ENCODE measurements at regions not wholly inside any gene's neighbourhood (a gene's known extent, or its start where the extent isn't known, plus 50 kb on each side); places are given as distances from the start of the nearest gene placed in this dataset.

DNA sequence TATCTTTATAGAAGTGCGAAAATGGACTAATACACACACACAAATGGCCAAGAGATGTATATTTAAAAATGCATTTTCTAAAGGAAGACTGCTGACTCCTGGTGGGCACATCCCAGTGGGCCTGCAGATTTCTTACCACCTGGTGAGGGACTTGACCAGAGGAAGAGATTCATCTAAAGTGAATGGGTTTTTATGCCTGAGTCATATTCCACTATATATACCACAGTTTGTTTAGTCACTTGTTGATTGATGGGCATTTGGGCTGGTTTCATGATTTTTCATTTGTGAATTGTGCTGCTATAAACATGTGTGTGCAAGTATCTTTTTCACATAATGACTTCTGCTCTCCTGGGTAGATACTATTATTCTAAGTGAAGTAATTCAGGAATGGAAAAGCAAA is 277.3 kb downstream of the SLC16A7 start:
- no peaks in the 10 kb centered on the region for H3K9me3 ChIP-seq (ENCODE audit: control insufficient read depth, low read length)
- no peaks in the 10 kb centered on the region for H3K36me3 ChIP-seq (ENCODE audit: control insufficient read depth, insufficient read depth, low read length, severe bottlenecking)
- H3K9ac ChIP-seq (ENCODE audit: low read length): no peak overlapping the region
- H3K4me1 ChIP-seq (ENCODE audit: control insufficient read depth, insufficient read depth, low read length): no peaks in the 10 kb centered on the region
- H3K27me3 ChIP-seq (replicated peaks; ENCODE audit: control insufficient read depth, insufficient read depth, low read length): no peaks in the 10 kb centered on the region
- no peak overlapping the region for H3K4me3 ChIP-seq (ENCODE audit: low read length)
- DNase-seq (ENCODE audit: low read depth): no peak

DNA sequence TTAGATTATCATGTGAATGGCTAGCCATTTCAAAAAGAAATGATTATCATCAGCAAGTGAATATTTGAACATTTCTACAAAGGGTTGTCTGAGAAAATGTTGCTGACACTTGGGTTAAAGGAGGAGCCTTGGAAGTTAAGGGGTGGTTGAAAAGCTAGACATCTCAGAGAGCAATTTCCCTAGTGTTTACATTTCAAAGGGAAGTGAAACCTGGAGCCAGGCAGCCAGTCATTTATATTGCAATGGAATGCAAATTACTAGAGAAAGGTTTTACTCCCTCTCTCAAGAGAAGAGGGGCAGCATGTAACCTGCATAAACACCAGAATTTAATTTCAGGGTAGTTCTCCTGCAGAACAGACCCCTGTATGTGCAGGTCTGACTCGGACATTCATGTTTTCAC is 279.0 kb downstream of the SLC16A7 start:
- Histone ChIP-seq H3K4me3 (ENCODE audit: low read length) (no peak overlapping the region), H3K9me3 (ENCODE audit: control insufficient read depth, low read length) (no peaks in the 10 kb centered on the region), H3K36me3 (ENCODE audit: control insufficient read depth, insufficient read depth, low read length, severe bottlenecking) (no peaks in the 10 kb centered on the region), H3K27me3 (replicated peaks; ENCODE audit: control insufficient read depth, insufficient read depth, low read length) (no peaks in the 10 kb centered on the region), H3K9ac (ENCODE audit: low read length) (no peak overlapping the region), H3K4me1 (ENCODE audit: control insufficient read depth, insufficient read depth, low read length) (no peaks in the 10 kb centered on the region)
- no peak for DNase-seq (ENCODE audit: low read depth)

DNA sequence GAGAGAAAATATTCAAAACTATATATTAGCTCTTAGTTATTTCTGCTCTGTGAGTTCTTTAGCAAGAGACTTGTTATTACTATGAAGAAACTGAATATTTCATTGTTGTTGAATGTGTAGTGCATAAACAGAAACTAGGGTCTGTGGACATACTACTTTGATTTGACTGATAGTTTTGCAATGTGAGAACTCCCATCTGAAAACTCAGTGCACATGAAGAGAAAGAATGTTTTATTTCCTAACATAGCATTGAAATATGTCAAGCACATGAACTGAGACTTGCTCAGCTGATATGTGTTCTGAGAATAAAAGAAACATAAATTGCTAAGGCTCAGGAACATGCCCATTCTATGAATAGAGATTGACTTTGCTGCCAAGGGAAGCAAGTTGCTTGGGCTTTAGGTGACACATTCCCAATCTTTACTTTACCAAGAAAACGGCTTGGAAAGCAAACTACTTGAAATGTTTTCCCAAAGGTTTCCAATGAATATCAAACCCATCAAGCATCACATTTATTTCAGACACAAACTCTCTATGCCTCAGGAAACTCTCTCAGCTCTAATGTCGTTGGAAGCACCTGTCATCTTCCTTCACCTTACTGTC is 290.4 kb downstream of the SLC16A7 start:
- H3K9ac ChIP-seq (ENCODE audit: low read length): no peak overlapping the region
- no peaks in the 10 kb centered on the region for H3K4me1 ChIP-seq (ENCODE audit: control insufficient read depth, insufficient read depth, low read length)
- peak; percentile 77 for DNase-seq (ENCODE audit: low read depth)
- no peaks in the 10 kb centered on the region for H3K36me3 ChIP-seq (ENCODE audit: control insufficient read depth, insufficient read depth, low read length, severe bottlenecking)
- no peaks in the 10 kb centered on the region for H3K9me3 ChIP-seq (ENCODE audit: control insufficient read depth, low read length)
- no peak overlapping the region for H3K4me3 ChIP-seq (ENCODE audit: low read length)
- no peaks in the 10 kb centered on the region for H3K27me3 ChIP-seq (replicated peaks; ENCODE audit: control insufficient read depth, insufficient read depth, low read length)

DNA sequence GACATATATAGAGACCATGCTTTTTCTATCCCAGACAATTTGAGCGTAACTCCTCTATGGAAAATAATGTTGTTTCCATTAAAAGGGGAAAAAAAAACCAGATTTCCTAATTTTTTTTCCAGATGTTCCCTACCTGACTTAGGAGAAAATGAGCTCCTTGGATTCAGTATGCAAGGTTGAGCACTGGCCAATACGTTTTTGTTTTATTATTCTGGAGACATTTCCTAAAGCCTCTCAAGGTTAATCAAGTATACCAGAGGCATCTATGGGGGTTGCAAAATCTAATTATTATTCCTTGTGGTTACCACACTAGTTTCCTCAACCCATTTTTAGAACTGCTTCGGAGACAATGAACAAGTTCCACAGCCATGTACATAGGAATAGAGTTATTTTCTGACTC is 291.3 kb downstream of the SLC16A7 start:
- Histone ChIP-seq H3K4me3 (ENCODE audit: low read length) (no peak overlapping the region), H3K36me3 (ENCODE audit: control insufficient read depth, insufficient read depth, low read length, severe bottlenecking) (no peaks in the 10 kb centered on the region), H3K4me1 (ENCODE audit: control insufficient read depth, insufficient read depth, low read length) (no peaks in the 10 kb centered on the region), H3K27me3 (replicated peaks; ENCODE audit: control insufficient read depth, insufficient read depth, low read length) (no peaks in the 10 kb centered on the region), H3K9me3 (ENCODE audit: control insufficient read depth, low read length) (no peaks in the 10 kb centered on the region), H3K9ac (ENCODE audit: low read length) (no peak overlapping the region)
- DNase-seq (ENCODE audit: low read depth): no peak

DNA sequence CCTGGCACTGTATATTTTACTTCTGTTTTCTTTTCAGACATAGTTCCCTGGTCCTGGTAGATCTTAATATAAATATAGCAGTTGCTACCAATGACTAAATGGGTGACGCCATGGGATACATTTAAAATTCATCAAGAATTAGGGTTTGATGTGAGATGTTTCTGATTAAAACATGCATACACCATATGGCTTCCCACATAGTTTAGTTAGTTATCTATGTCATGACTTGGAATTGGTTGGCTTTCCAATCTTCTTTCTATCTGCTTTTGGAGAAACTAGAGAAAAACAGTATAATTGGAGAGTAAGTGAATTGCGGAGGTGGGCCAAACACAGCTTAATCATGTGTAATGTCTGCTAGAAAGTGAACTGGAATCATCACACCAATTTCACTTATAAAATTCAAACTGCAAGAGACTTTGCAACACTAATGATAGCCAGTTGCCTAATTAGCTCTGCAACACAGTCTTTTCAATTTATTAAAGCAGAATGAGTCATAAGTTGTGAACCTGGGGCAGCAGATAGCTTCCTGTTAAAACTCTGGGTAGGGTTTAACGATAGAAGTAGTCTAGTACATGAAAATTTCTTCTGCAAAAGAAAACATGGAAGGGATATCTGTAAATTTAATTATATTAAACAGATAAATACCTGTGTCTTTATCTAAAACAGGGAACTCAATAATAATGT is 295.2 kb downstream of the SLC16A7 start:
- Histone ChIP-seq H3K27me3 (replicated peaks; ENCODE audit: control insufficient read depth, insufficient read depth, low read length) (no peaks in the 10 kb centered on the region), H3K4me1 (ENCODE audit: control insufficient read depth, insufficient read depth, low read length) (no peaks in the 10 kb centered on the region), H3K4me3 (ENCODE audit: low read length) (no peak overlapping the region), H3K9ac (ENCODE audit: low read length) (no peak overlapping the region), H3K9me3 (ENCODE audit: control insufficient read depth, low read length) (no peaks in the 10 kb centered on the region), H3K36me3 (ENCODE audit: control insufficient read depth, insufficient read depth, low read length, severe bottlenecking) (no peaks in the 10 kb centered on the region)
- no peak for DNase-seq (ENCODE audit: low read depth)

DNA sequence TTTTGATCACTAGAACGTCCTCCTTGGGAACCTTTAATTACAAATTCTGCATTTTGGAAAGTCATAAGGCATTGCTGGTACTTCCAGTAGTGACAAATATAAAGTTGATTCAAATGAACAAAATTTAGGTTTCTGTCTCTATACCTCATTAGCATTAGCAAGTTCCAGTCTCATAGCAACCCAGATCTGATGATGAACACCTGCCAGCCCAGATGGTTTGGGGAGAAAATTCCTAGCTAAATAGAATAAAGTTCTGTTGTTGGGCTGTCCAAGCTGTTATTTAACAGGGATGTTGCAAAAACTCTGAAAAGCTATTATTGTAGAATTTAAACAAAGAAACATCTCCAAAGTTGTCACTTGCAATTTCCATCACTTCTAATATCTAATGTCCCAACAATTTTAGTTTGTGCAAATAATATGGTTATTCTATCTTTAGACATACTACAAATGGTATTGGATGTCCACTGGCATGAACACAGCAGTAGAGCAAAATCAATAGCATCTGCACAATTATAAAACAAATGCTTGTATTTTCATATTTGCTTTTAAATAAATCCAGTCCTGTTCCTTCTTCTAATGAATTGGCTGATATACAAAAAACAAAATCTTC is 299.4 kb downstream of the SLC16A7 start:
- no peak overlapping the region for H3K9ac ChIP-seq (ENCODE audit: low read length)
- no peak overlapping the region for H3K4me3 ChIP-seq (ENCODE audit: low read length)

DNA sequence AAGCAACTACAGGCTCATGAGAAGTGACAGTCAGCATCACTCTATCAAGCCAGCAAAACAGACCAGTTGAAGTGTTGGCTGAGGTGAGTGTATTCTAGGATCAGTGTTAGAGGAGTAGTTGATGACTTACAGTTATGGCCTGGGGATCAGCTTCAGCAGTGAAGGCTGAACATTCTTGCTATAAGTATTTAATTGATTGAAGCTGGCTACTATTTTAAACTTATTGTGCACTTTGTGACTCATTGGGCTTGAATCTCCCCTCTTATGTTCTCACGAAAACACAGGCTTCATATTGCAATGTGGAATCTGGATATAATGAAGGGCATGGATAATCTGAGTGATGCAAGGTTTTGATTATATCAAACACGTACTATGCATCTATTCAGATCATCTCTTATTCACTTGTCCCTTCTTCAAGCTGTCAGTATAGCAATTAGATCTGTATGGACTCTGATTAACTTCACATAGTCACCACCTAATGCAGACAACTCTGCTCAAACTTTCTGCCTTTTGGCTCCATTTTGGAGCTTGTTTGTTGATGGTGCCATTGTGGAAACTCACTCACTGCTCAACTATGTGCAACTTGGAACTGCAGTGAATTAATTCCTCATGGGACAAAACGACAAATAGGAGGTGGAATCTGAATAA is 309.2 kb downstream of the SLC16A7 start:
- no peak overlapping the region for H3K4me3 ChIP-seq (ENCODE audit: low read length)
- no peaks in the 10 kb centered on the region for H3K9me3 ChIP-seq (ENCODE audit: control insufficient read depth, low read length)
- no peaks in the 10 kb centered on the region for H3K36me3 ChIP-seq (ENCODE audit: control insufficient read depth, insufficient read depth, low read length, severe bottlenecking)
- peaks cover 10% of the 10 kb centered on the region for H3K4me1 ChIP-seq (ENCODE audit: control insufficient read depth, insufficient read depth, low read length)
- no peaks in the 10 kb centered on the region for H3K27me3 ChIP-seq (replicated peaks; ENCODE audit: control insufficient read depth, insufficient read depth, low read length)
- no peak overlapping the region for H3K9ac ChIP-seq (ENCODE audit: low read length)
- DNase-seq (ENCODE audit: low read depth): peak; percentile 93

More for the DNA sequence above, 299.4 kb downstream of the SLC16A7 start:
- peak; percentile 42 for DNase-seq (ENCODE audit: low read depth)
- no peaks in the 10 kb centered on the region for H3K27me3 ChIP-seq (replicated peaks; ENCODE audit: control insufficient read depth, insufficient read depth, low read length)
- no peaks in the 10 kb centered on the region for H3K9me3 ChIP-seq (ENCODE audit: control insufficient read depth, low read length)
- H3K4me1 ChIP-seq (ENCODE audit: control insufficient read depth, insufficient read depth, low read length): no peaks in the 10 kb centered on the region
- H3K36me3 ChIP-seq (ENCODE audit: control insufficient read depth, insufficient read depth, low read length, severe bottlenecking): no peaks in the 10 kb centered on the region

DNA sequence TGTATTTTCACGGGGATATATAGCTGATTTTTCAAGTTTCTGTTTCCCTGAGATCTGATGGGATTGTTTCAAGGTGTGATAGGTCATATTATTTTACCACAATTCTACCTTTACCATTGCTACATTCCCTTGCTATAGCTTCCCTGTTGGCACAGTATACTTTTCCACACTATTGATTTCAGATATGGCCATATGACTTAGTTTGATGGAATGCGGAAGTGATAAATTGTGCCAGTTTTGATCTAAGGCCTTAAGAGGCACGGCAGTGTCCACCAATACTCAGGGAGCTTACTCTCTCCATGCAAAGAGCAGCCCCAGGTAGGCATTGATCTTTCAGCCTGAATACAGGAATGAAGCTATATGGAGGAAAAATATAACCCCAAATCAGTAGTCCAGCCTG is 315.7 kb downstream of the SLC16A7 start:
- no peaks in the 10 kb centered on the region for H3K27me3 ChIP-seq (replicated peaks; ENCODE audit: control insufficient read depth, insufficient read depth, low read length)
- H3K9me3 ChIP-seq (ENCODE audit: control insufficient read depth, low read length): no peaks in the 10 kb centered on the region
- no peak overlapping the region for H3K4me3 ChIP-seq (ENCODE audit: low read length)
- H3K4me1 ChIP-seq (ENCODE audit: control insufficient read depth, insufficient read depth, low read length): no peaks in the 10 kb centered on the region
- no peak for DNase-seq (ENCODE audit: low read depth)
- H3K36me3 ChIP-seq (ENCODE audit: control insufficient read depth, insufficient read depth, low read length, severe bottlenecking): no peaks in the 10 kb centered on the region
- no peak overlapping the region for H3K9ac ChIP-seq (ENCODE audit: low read length)

DNA sequence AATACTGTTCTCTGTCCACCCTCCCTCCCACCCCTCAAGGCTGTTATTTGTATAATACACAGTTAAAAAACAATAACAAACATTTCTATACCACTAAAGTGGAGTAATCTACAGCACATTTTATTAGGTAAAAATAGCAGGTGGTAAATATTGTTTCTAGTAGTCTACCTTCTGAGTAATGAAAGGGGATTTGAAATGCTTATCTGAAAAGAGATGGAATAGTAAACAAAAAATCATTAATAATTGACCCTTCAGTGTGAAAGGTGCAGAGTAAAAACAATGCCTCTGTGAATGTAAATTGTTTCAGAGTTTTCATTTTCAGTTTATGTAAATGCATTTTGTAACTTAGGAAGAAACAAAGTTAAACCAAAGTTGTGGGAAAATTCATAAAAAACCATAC is 321.2 kb downstream of the SLC16A7 start:
- no peaks in the 10 kb centered on the region for H3K9me3 ChIP-seq (ENCODE audit: control insufficient read depth, low read length)

DNA sequence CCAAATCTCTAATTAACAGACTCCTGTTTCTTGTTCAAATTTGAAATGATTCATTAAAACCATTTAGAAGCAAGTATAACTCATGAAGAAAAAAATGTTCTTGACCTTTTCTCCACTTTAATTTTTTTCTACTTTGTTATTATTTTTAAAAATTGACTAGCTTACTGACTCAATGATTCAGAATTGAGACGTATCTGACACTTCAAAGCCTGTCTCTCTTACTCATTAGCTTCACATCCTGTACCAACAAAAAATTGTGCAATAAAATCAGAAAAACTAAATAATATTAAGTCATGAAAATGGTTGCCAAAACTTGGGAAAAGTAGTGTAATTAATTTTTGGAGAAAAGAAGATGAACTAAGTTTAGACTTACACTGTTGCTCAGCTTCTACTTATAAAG is 331.2 kb downstream of the SLC16A7 start:
- no peak overlapping the region for H3K9ac ChIP-seq (ENCODE audit: low read length)
- H3K9me3 ChIP-seq (ENCODE audit: control insufficient read depth, low read length): peaks cover 4% of the 10 kb centered on the region
- H3K27me3 ChIP-seq (replicated peaks; ENCODE audit: control insufficient read depth, insufficient read depth, low read length): no peaks in the 10 kb centered on the region
- DNase-seq (ENCODE audit: low read depth): no peak
- no peak overlapping the region for H3K4me3 ChIP-seq (ENCODE audit: low read length)
- H3K4me1 ChIP-seq (ENCODE audit: control insufficient read depth, insufficient read depth, low read length): peaks cover 20% of the 10 kb centered on the region
- H3K36me3 ChIP-seq (ENCODE audit: control insufficient read depth, insufficient read depth, low read length, severe bottlenecking): no peaks in the 10 kb centered on the region

More for the DNA sequence above, 321.2 kb downstream of the SLC16A7 start:
- H3K4me3 ChIP-seq (ENCODE audit: low read length): no peak overlapping the region
- no peak overlapping the region for H3K9ac ChIP-seq (ENCODE audit: low read length)
- H3K36me3 ChIP-seq (ENCODE audit: control insufficient read depth, insufficient read depth, low read length, severe bottlenecking): no peaks in the 10 kb centered on the region
- no peaks in the 10 kb centered on the region for H3K4me1 ChIP-seq (ENCODE audit: control insufficient read depth, insufficient read depth, low read length)
- H3K27me3 ChIP-seq (replicated peaks; ENCODE audit: control insufficient read depth, insufficient read depth, low read length): no peaks in the 10 kb centered on the region
- DNase-seq (ENCODE audit: low read depth): no peak

DNA sequence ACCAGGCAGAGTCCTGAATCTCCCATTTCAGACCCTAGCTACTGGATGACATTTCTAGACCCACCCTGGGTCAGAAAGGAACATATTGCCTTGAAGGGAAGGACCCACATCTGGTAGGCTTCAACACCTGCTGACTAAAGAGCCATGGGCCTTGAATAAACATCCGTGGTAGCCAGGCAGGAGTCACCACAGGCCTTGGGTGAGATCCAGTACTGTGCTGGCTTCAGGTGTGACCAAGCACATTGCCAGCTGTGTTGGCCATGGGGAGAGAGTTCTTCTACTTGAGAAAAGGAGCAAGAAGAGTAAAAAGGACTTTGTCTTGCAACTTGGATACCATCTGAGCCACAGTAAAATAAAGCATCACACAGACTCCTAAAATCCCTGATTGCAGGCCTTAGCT is 332.6 kb downstream of the SLC16A7 start:
- no peaks in the 10 kb centered on the region for H3K36me3 ChIP-seq (ENCODE audit: control insufficient read depth, insufficient read depth, low read length, severe bottlenecking)
- peaks cover 20% of the 10 kb centered on the region for H3K4me1 ChIP-seq (ENCODE audit: control insufficient read depth, insufficient read depth, low read length)
- no peak for DNase-seq (ENCODE audit: low read depth)
- H3K27me3 ChIP-seq (replicated peaks; ENCODE audit: control insufficient read depth, insufficient read depth, low read length): no peaks in the 10 kb centered on the region
- no peak overlapping the region for H3K9ac ChIP-seq (ENCODE audit: low read length)
- no peak overlapping the region for H3K4me3 ChIP-seq (ENCODE audit: low read length)
- H3K9me3 ChIP-seq (ENCODE audit: control insufficient read depth, low read length): peaks cover 4% of the 10 kb centered on the region

Data from adipocyte (in vitro differentiated cells).